Activated CD4-positive, alpha-beta T cell treated with anti-CD3 and anti-CD28 coated beads, Interleukin-2, amount 10 ng/mL, durations not matched to agents 24 days and 14 days (primary cell): ENCODE measurements at regions not wholly inside any gene's neighbourhood (a gene's known extent, or its start where the extent isn't known, plus 50 kb on each side); places are given as distances from the start of the nearest gene placed in this dataset.
"Not testable (repeated sequence)": the region's sequence is repeated elsewhere in the genome, so short reads cannot be mapped to it uniquely, and the experiment has no call there.

Experiments
- DNase-seq: peaks from one replicate; pipeline ENCODE4 v3.0.0; 2022
- H3K27ac Mint-ChIP-seq: one replicate; pipeline ENCODE4 v1.8.0; 2022; ENCODE audit warnings: mild to moderate bottlenecking, mixed read lengths
- H3K27me3 Mint-ChIP-seq: one replicate; pipeline ENCODE4 v1.8.0; 2022; ENCODE audit warnings: mixed read lengths
- H3K36me3 Mint-ChIP-seq: one replicate; pipeline ENCODE4 v1.8.0; 2022; ENCODE audit warnings: low read depth, mild to moderate bottlenecking, mixed read lengths
- H3K4me1 Mint-ChIP-seq: one replicate; pipeline ENCODE4 v1.8.0; 2021; ENCODE audit warnings: mixed read lengths
- H3K4me3 Mint-ChIP-seq: one replicate; pipeline ENCODE4 v1.8.0; 2022; ENCODE audit warnings: mild to moderate bottlenecking, moderate library complexity, mixed read lengths
- H3K9me3 Mint-ChIP-seq: one replicate; pipeline ENCODE4 v1.8.0; 2021; ENCODE audit warnings: mixed read lengths
- intact Hi-C: fragments of 100-400 bp; cut with micrococcal nuclease; formaldehyde crosslinking; loops from one replicate; pipeline ENCODE4 v1.15.1; 2023

GRCh38 chr6:126976253-126976797 is 142.1 kb upstream of the RSPO3 start:
- H3K4me1 Mint-ChIP-seq = no peaks in the 10 kb centered on the region
- intact Hi-C loops = no loop called here
- no peak overlapping the region for H3K27ac Mint-ChIP-seq

DNA sequence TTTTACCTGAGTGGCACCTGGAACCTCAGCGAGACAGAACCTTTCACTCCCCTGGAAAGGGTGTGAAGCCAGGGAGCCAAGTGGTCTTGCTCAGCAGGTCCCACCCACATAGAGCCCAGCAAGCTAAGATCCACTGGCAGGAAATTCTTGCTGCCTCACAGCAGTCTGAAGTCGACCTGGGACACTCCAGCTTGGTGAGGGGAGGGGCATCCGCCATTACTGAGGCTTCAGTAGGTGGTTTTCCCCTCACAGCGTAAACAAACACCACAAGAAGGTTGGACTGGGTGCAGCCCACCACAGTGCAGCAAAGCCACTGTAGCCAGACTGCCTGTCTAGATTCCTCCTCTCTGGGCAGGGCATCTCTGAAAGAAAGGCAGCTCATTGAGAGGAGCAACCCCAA is 134.7 kb upstream of the RSPO3 start:
- no peak overlapping the region for H3K4me3 Mint-ChIP-seq
- H3K27ac Mint-ChIP-seq = no peak overlapping the region
- DNase-seq = no peak
- H3K36me3 Mint-ChIP-seq = no peaks in the 10 kb centered on the region
- H3K4me1 Mint-ChIP-seq = no peaks in the 10 kb centered on the region
- intact Hi-C loops = no loop called here
- H3K27me3 Mint-ChIP-seq = no peaks in the 10 kb centered on the region
- peaks cover 4% of the 10 kb centered on the region for H3K9me3 Mint-ChIP-seq

More at GRCh38 chr6:126976253-126976797, 142.1 kb upstream of the RSPO3 start:
- DNase-seq = no peak
- Mint-ChIP-seq H3K9me3 (no peaks in the 10 kb centered on the region), H3K36me3 (no peaks in the 10 kb centered on the region), H3K4me3 (no peak overlapping the region), H3K27me3 (no peaks in the 10 kb centered on the region)

- H3K36me3 Mint-ChIP-seq, H3K4me1 Mint-ChIP-seq, H3K27me3 Mint-ChIP-seq, H3K9me3 Mint-ChIP-seq, H3K4me3 Mint-ChIP-seq, H3K27ac Mint-ChIP-seq, DNase-seq, intact Hi-C loops: not testable (repeated sequence)
These were observed 130.3 kb upstream of the RSPO3 start for GRCh38 chr6:126988125-126988524.

GRCh38 chr6:127000631-127001030 is 117.8 kb upstream of the RSPO3 start:
- H3K4me1 Mint-ChIP-seq = no peaks in the 10 kb centered on the region
- H3K27me3 Mint-ChIP-seq = no peaks in the 10 kb centered on the region
- H3K9me3 Mint-ChIP-seq = no peaks in the 10 kb centered on the region
- DNase-seq = no peak
- no peaks in the 10 kb centered on the region for H3K36me3 Mint-ChIP-seq
- H3K4me3 Mint-ChIP-seq = no peak overlapping the region
- intact Hi-C loops = no loop called here
- no peak overlapping the region for H3K27ac Mint-ChIP-seq

DNA sequence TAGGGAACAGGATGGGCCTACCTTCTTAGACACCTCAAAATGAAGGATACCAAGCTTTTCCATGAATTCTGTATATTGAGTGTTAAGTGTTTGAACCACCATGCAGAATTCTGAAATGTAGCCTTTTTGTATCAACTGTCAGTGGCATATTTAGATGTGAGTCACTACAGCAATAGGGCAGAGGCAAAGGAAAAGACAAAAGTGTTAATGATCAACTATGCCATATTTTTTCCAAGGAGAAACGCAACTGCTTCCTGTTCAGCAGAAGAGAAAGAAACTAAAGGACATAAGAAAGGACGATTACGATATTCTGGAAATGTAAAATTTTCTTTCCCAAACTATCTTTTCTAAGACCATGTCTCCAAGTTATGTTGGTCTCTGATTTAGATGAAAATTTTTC is 104.6 kb upstream of the RSPO3 start:
- intact Hi-C loops = no loop called here
- H3K4me1 Mint-ChIP-seq = no peaks in the 10 kb centered on the region
- H3K9me3 Mint-ChIP-seq = no peaks in the 10 kb centered on the region

GRCh38 chr6:127015858-127016257 is 102.6 kb upstream of the RSPO3 start:
- H3K4me1 Mint-ChIP-seq = no peaks in the 10 kb centered on the region
- no peaks in the 10 kb centered on the region for H3K9me3 Mint-ChIP-seq
- no peak for DNase-seq
- H3K27me3 Mint-ChIP-seq = no peaks in the 10 kb centered on the region
- H3K4me3 Mint-ChIP-seq = no peak overlapping the region
- H3K36me3 Mint-ChIP-seq = no peaks in the 10 kb centered on the region
- H3K27ac Mint-ChIP-seq = no peak overlapping the region
- intact Hi-C loops = no loop called here

More for the DNA sequence above, 104.6 kb upstream of the RSPO3 start:
- no peak for DNase-seq
- no peaks in the 10 kb centered on the region for H3K27me3 Mint-ChIP-seq
- H3K36me3 Mint-ChIP-seq = no peaks in the 10 kb centered on the region
- no peak overlapping the region for H3K4me3 Mint-ChIP-seq
- H3K27ac Mint-ChIP-seq = no peak overlapping the region

DNA sequence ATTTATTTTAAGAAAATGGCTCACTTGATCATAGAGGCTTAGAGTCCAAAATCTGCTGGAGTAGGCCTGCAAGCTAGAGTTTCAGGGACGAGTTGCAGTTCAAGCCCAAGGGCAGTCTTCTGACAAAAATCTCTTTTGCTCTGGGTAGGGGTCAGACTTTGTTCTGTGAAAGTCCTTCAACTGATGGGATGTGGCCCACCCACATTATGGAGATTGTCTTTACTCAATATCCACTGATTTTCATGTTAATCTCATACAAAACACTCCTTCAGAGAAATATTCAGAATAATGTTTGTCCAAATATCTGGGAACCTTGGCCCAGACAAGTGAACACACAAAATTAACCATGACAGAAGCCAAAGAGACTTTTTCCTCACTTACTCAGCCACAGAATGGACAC is 98.6 kb upstream of the RSPO3 start:
- no peaks in the 10 kb centered on the region for H3K4me1 Mint-ChIP-seq
- no peaks in the 10 kb centered on the region for H3K9me3 Mint-ChIP-seq
- H3K36me3 Mint-ChIP-seq = no peaks in the 10 kb centered on the region
- DNase-seq = no peak
- no peak overlapping the region for H3K27ac Mint-ChIP-seq
- intact Hi-C loops = no loop called here
- no peak overlapping the region for H3K4me3 Mint-ChIP-seq
- H3K27me3 Mint-ChIP-seq = no peaks in the 10 kb centered on the region

DNA sequence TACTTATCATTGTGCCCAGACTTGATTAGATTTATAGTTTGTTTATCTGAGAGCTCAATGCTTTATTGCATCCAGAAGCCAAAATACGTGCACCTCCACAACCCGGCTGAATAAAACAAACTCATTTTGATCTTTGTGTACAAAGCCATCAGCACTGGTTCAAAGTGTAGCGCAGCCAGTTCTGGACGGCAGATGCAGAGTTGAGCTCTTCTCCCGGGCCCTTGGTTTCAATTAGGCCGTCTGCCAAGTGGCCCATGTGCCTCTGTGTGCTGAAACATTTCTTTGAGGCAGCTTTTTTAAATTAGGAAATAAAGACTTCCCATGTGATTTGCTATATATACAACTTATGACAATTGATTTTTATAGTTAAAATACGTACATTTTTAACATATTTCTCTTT is 96.2 kb upstream of the RSPO3 start:
- H3K27ac Mint-ChIP-seq = no peak overlapping the region
- no peak overlapping the region for H3K4me3 Mint-ChIP-seq
- intact Hi-C loops = no loop called here
- H3K27me3 Mint-ChIP-seq = no peaks in the 10 kb centered on the region
- no peaks in the 10 kb centered on the region for H3K4me1 Mint-ChIP-seq
- no peaks in the 10 kb centered on the region for H3K9me3 Mint-ChIP-seq
- DNase-seq = no peak
- no peaks in the 10 kb centered on the region for H3K36me3 Mint-ChIP-seq

GRCh38 chr6:127023001-127023778 is 95.3 kb upstream of the RSPO3 start:
- no peak overlapping the region for H3K4me3 Mint-ChIP-seq
- no peak for DNase-seq
- no peak overlapping the region for H3K27ac Mint-ChIP-seq
- no peaks in the 10 kb centered on the region for H3K9me3 Mint-ChIP-seq
- no peaks in the 10 kb centered on the region for H3K4me1 Mint-ChIP-seq
- no peaks in the 10 kb centered on the region for H3K27me3 Mint-ChIP-seq
- intact Hi-C loops = no loop called here
- no peaks in the 10 kb centered on the region for H3K36me3 Mint-ChIP-seq

DNA sequence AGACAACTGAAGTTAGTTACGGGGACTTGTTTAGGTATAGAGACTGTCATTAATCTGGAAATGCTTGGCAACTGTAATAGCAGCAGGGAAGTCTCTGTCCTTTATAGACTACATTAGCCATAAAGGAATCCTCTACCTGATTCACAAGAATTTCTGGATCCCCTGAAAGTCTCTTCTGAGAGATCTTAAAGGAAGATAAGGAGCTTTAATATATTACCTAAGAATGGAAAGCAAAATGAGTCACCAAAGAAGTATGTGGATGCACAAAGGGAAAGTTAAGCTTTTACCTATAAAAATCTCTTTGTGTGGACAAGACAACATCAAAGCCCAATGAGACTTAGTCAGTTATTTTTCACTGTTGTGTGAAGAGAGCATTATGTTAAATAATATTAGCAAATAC is 92.2 kb upstream of the RSPO3 start:
- no peaks in the 10 kb centered on the region for H3K27me3 Mint-ChIP-seq
- no peaks in the 10 kb centered on the region for H3K4me1 Mint-ChIP-seq
- H3K27ac Mint-ChIP-seq = no peak overlapping the region
- no peak for DNase-seq
- no peak overlapping the region for H3K4me3 Mint-ChIP-seq
- no peaks in the 10 kb centered on the region for H3K9me3 Mint-ChIP-seq
- intact Hi-C loops = no loop called here
- no peaks in the 10 kb centered on the region for H3K36me3 Mint-ChIP-seq

DNA sequence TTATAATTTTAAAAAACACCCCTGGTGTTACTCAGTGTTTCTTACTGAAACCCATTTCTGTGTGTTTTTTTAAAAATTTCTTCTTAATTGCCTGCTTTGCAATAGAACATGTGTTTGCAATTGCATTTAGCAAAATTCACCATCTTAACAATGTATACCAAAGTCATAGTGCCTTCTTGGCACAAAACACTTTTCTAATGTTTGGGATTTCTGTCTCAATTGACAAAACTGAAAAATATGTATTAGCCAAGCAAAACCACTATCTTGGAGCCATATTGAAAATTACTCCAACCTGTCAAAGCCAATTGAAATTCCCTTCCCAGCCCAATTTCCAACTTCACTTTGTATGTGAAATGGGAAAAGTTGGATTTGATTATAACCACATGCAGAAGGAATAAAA is 88.4 kb upstream of the RSPO3 start:
- Mint-ChIP-seq H3K4me3 (no peak overlapping the region), H3K9me3 (no peaks in the 10 kb centered on the region), H3K4me1 (no peaks in the 10 kb centered on the region), H3K27ac (no peak overlapping the region), H3K36me3 (no peaks in the 10 kb centered on the region), H3K27me3 (no peaks in the 10 kb centered on the region)
- intact Hi-C loops = no loop called here
- DNase-seq = no peak

- Mint-ChIP-seq H3K36me3 (no peaks in the 10 kb centered on the region), H3K4me3 (no peak overlapping the region), H3K9me3 (no peaks in the 10 kb centered on the region), H3K27ac (no peak overlapping the region), H3K4me1 (no peaks in the 10 kb centered on the region), H3K27me3 (no peaks in the 10 kb centered on the region)
- DNase-seq = no peak
- intact Hi-C loops = no loop called here
These were observed 87.6 kb upstream of the RSPO3 start for GRCh38 chr6:127030836-127031235.

GRCh38 chr6:127031511-127031910 is 87.0 kb upstream of the RSPO3 start:
- intact Hi-C loops = no loop called here
- Mint-ChIP-seq H3K27me3 (no peaks in the 10 kb centered on the region), H3K9me3 (no peaks in the 10 kb centered on the region), H3K4me3 (no peak overlapping the region), H3K4me1 (no peaks in the 10 kb centered on the region), H3K36me3 (no peaks in the 10 kb centered on the region), H3K27ac (no peak overlapping the region)
- DNase-seq = no peak

DNA sequence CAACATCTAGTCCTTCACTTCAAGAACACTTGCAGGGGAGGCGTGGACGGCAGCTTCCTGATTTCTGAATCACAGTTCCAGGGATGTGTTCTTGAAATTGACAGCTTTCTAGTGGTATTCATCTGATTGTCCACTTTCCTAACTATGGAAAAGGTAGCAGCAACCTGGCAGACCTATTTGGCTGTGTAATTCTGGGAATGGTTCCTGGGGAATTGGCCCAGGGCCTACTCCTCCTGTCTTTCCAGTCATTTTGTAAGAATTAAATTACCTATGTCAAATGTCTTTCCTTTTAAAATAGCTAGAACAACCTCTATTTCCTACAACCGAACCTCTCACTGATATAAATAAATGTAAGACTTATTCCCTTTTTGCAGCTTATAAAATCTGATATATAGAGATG is 85.5 kb upstream of the RSPO3 start:
- H3K27ac Mint-ChIP-seq = no peak overlapping the region
- H3K4me3 Mint-ChIP-seq = no peak overlapping the region

More for the DNA sequence above, 85.5 kb upstream of the RSPO3 start:
- Mint-ChIP-seq H3K27me3 (no peaks in the 10 kb centered on the region), H3K9me3 (no peaks in the 10 kb centered on the region), H3K36me3 (no peaks in the 10 kb centered on the region), H3K4me1 (no peaks in the 10 kb centered on the region)
- no peak for DNase-seq
- intact Hi-C loops = no loop called here
